H9 (cell line): ENCODE measurements at regions not wholly inside any gene's neighbourhood (a gene's known extent, or its start where the extent isn't known, plus 50 kb on each side); places are given as distances from the start of the nearest gene placed in this dataset.

Source experiments
- DNase-seq: peaks from one replicate; pipeline ENCODE4 v3.0.0-alpha.2; 2017
- H2AFZ ChIP-seq: one replicate; pipeline ENCODE4 v1.6.1; 2013; ENCODE audit warnings: mild to moderate bottlenecking, low read length, control low read depth, moderate library complexity
- H2AK5ac ChIP-seq: 2 replicates; pipeline ENCODE4 v1.6.1; 2013; ENCODE audit warnings: low read length, control low read depth, mixed read lengths; ENCODE audit not compliant: insufficient read length
- H2BK120ac ChIP-seq: one replicate; pipeline ENCODE4 v1.6.1; 2013; ENCODE audit warnings: low read depth, mild to moderate bottlenecking, low read length, control low read depth, inconsistent platforms; ENCODE audit not compliant: poor library complexity, severe bottlenecking
- H2BK12ac ChIP-seq: 2 replicates; pipeline ENCODE4 v1.6.1; 2013; ENCODE audit warnings: low read length, control low read depth, mixed read lengths, low read depth; ENCODE audit not compliant: insufficient read length
- H2BK15ac ChIP-seq: 2 replicates; pipeline ENCODE4 v1.6.1; 2013; ENCODE audit warnings: low read depth, low read length, control low read depth
- H2BK20ac ChIP-seq: one replicate; pipeline ENCODE4 v1.6.1; 2013; ENCODE audit warnings: low read depth, mild to moderate bottlenecking, low read length, control low read depth, inconsistent platforms; ENCODE audit not compliant: poor library complexity, severe bottlenecking
- H2BK5ac ChIP-seq: 2 replicates; pipeline ENCODE4 v1.6.1; 2013; ENCODE audit warnings: low read length, control low read depth, mixed read lengths; ENCODE audit not compliant: insufficient read length
- H3K14ac ChIP-seq: 2 replicates; pipeline ENCODE4 v1.6.1; 2013; ENCODE audit warnings: low read length, control low read depth; ENCODE audit not compliant: insufficient read depth
- H3K18ac ChIP-seq: 2 replicates; pipeline ENCODE4 v1.6.1; 2013; ENCODE audit warnings: low read depth, mild to moderate bottlenecking, mixed read lengths, low read length, control low read depth; ENCODE audit not compliant: insufficient read length
- H3K23ac ChIP-seq: 2 replicates; pipeline ENCODE4 v1.6.1; 2013; ENCODE audit warnings: low read length, control low read depth, mixed read lengths, low read depth; ENCODE audit not compliant: insufficient read length
- H3K23me2 ChIP-seq: 2 replicates; pipeline ENCODE4 v1.6.1; 2013; ENCODE audit warnings: low read depth, mild to moderate bottlenecking, mixed read lengths, low read length, control low read depth; ENCODE audit not compliant: insufficient read length, poor library complexity, severe bottlenecking
- H3K27ac ChIP-seq: 2 replicates; pipeline ENCODE4 v1.5.1; 2013; ENCODE audit warnings: low read length, control low read depth, mixed read lengths, low read depth; ENCODE audit not compliant: insufficient read length
- H3K27me3 ChIP-seq: 2 replicates; pipeline ENCODE4 v1.6.1; 2013; ENCODE audit warnings: low read length, control low read depth, inconsistent platforms; ENCODE audit not compliant: insufficient read depth
- H3K4ac ChIP-seq: 2 replicates; pipeline ENCODE4 v1.6.1; 2013; ENCODE audit warnings: low read depth, mild to moderate bottlenecking, control low read depth, inconsistent platforms, low read length, moderate library complexity
- H3K4me1 ChIP-seq: 2 replicates; pipeline ENCODE4 v1.6.1; 2013; ENCODE audit warnings: low read length, control low read depth, inconsistent platforms; ENCODE audit not compliant: insufficient read depth
- H3K4me2 ChIP-seq: 2 replicates; pipeline ENCODE4 v1.6.1; 2013; ENCODE audit warnings: low read length, control low read depth, mixed read lengths; ENCODE audit not compliant: insufficient read length, insufficient read depth
- H3K56ac ChIP-seq: 2 replicates; pipeline ENCODE4 v1.6.1; 2013; ENCODE audit warnings: low read depth, mild to moderate bottlenecking, mixed read lengths, low read length, control low read depth; ENCODE audit not compliant: insufficient read length
- H3K79me1 ChIP-seq: 2 replicates; pipeline ENCODE4 v1.6.1; 2013; ENCODE audit warnings: low read depth, mild to moderate bottlenecking, moderate library complexity, low read length, control low read depth, inconsistent platforms; ENCODE audit not compliant: insufficient read depth, poor library complexity, severe bottlenecking
- H3K79me2 ChIP-seq: 2 replicates; pipeline ENCODE4 v1.6.1; 2013; ENCODE audit warnings: low read length, control low read depth, inconsistent platforms; ENCODE audit not compliant: insufficient read depth
- H3K9ac ChIP-seq: 2 replicates; pipeline ENCODE4 v1.6.1; 2013; ENCODE audit warnings: low read length, control low read depth, mixed read lengths; ENCODE audit not compliant: insufficient read length; ENCODE audit errors: extremely low read depth
- H3K9me3 ChIP-seq: one replicate; pipeline ENCODE4 v1.6.1; 2013; ENCODE audit warnings: low read depth, low read length, inconsistent platforms; ENCODE audit not compliant: control insufficient read depth
- H3T11ph ChIP-seq: one replicate; pipeline ENCODE4 v1.6.1; 2013; ENCODE audit warnings: mild to moderate bottlenecking, low read length, control low read depth, inconsistent platforms
- H4K20me1 ChIP-seq: one replicate; pipeline ENCODE4 v1.6.1; 2013; ENCODE audit not compliant: control insufficient read depth, insufficient read length, insufficient read depth
- H4K5ac ChIP-seq: 2 replicates; pipeline ENCODE4 v1.6.1; 2013; ENCODE audit warnings: low read depth, mild to moderate bottlenecking, mixed read lengths, low read length, control low read depth; ENCODE audit not compliant: insufficient read length
- H4K8ac ChIP-seq: replicated peaks from 2 replicates; pipeline ENCODE4 v1.6.1; 2013; ENCODE audit warnings: low read length, control low read depth, mixed read lengths, low read depth; ENCODE audit not compliant: insufficient read length
- H4K91ac ChIP-seq: 2 replicates; pipeline ENCODE4 v1.6.1; 2013; ENCODE audit warnings: low read depth, mild to moderate bottlenecking, moderate library complexity, mixed read lengths, low read length, control low read depth; ENCODE audit not compliant: insufficient read length
- H3K27ac Mint-ChIP-seq, 3 experiments: 2 replicates in 2 of 3; 3 replicates in 1 of 3; pipeline ENCODE4 v1.8.0; 2020 to 2021; ENCODE audit warnings: mixed read lengths in 3 of 3, mild to moderate bottlenecking in 1 of 3, moderate library complexity in 1 of 3
- H3K27me3 Mint-ChIP-seq: 2 replicates; pipeline ENCODE4 v1.8.0; 2021; ENCODE audit warnings: low read depth, mild to moderate bottlenecking, moderate library complexity, mixed read lengths
- H3K36me3 Mint-ChIP-seq, 3 experiments: 2 replicates in 2 of 3; 3 replicates in 1 of 3; pipeline ENCODE4 v1.8.0; 2020 to 2021; ENCODE audit warnings: low read depth in 3 of 3, mixed read lengths in 3 of 3; ENCODE audit not compliant: insufficient read depth in 1 of 3
- H3K4me1 Mint-ChIP-seq, 2 experiments: 2 replicates each; pipeline ENCODE4 v1.8.0; 2020; ENCODE audit warnings: mixed read lengths in 2 of 2
- H3K4me3 Mint-ChIP-seq, 2 experiments: 2 replicates in 1 of 2; 3 replicates in 1 of 2; pipeline ENCODE4 v1.8.0; 2020 to 2021; ENCODE audit warnings: mild to moderate bottlenecking in 2 of 2, mixed read lengths in 2 of 2, moderate library complexity in 1 of 2
- H3K9me3 Mint-ChIP-seq, 2 experiments: 2 replicates in 1 of 2; 3 replicates in 1 of 2; pipeline ENCODE4 v1.8.0; 2020; ENCODE audit warnings: mild to moderate bottlenecking in 2 of 2, mixed read lengths in 2 of 2, moderate library complexity in 1 of 2
- WGBS: extraction: QIAGEN DNeasy Blood & Tissue Kit; methylation state at CpG from one replicate; pipeline ENCODE4 v1.1.7; 2013; ENCODE audit warnings: missing lambda C conversion rate, low lambda C conversion rate, mixed read lengths; ENCODE audit not compliant: insufficient read length; ENCODE audit errors: extremely low coverage; 5-methylcytosine and 5-hydroxymethylcytosine counted together
- TF ChIP-seq, protein P1 (sequence below): fragments of 200-600 bp; sonication (generic); conservative IDR thresholded peaks from 3 replicates; pipeline ENCODE4 v1.8.0; 2021; ENCODE audit warnings: antibody characterized with exemption, mild to moderate bottlenecking

DNA sequence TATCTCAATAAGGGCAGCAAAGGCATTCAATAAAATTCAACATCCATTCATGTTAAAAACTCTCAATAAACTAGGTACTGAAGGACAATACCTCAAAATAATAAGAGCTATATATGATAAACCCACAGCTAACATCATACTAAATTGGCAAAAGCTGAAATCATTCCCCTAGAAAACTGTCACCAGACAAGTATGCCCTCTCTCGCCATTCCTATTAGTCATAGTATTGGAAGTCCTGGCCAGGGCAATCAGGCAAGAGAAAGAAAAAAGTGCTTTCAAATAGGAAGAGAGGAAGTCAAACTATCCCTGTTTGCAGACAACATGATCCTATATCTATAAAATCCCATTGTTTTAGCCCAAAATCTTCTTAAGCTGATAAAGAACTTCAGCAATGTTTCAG, 116.8 kb downstream of the TENT5D start:
- Histone ChIP-seq H3K4me2 (no peak overlapping the region), H4K91ac (no peak overlapping the region), H2BK5ac (no peak overlapping the region), H3K4ac (no peak overlapping the region), H3K14ac (no peak overlapping the region), H2BK12ac (no peak overlapping the region), H2BK120ac (no peak overlapping the region), H3K18ac (no peak overlapping the region), H3K23ac (no peak overlapping the region), H3T11ph (no peak overlapping the region), H3K79me1 (no peaks in the 10 kb centered on the region), H3K79me2 (no peaks in the 10 kb centered on the region), H3K9ac (no peak overlapping the region), H3K27ac (no peak overlapping the region), H2AFZ (no peak overlapping the region), H3K4me1 (no peaks in the 10 kb centered on the region), H2BK20ac (no peak overlapping the region), H3K27me3 (no peaks in the 10 kb centered on the region), H4K8ac (no peak overlapping the region), H2AK5ac (no peak overlapping the region), H3K23me2 (no peaks in the 10 kb centered on the region), H4K5ac (no peak overlapping the region), H2BK15ac (no peak overlapping the region), H3K9me3 (peaks cover 7% of the 10 kb centered on the region), H4K20me1 (no peaks in the 10 kb centered on the region), H3K56ac (no peak overlapping the region)
- Mint-ChIP-seq H3K4me1 (no peaks in the 10 kb centered on the region), H3K27me3 (no peaks in the 10 kb centered on the region), H3K36me3 (peaks cover 2 to 16% (median 6%) of the 10 kb centered on the region in 3 experiments; a peak in 6 of 7 replicates), H3K27ac (no peak overlapping the region), H3K4me3 (no peak overlapping the region), H3K9me3 (peaks cover 48 to 55% of the 10 kb centered on the region in 2 experiments)
- DNase-seq: no peak
- no CpG with 5 or more reads among the region's 1 CpG for WGBS
- TF ChIP-seq, protein P1, sequence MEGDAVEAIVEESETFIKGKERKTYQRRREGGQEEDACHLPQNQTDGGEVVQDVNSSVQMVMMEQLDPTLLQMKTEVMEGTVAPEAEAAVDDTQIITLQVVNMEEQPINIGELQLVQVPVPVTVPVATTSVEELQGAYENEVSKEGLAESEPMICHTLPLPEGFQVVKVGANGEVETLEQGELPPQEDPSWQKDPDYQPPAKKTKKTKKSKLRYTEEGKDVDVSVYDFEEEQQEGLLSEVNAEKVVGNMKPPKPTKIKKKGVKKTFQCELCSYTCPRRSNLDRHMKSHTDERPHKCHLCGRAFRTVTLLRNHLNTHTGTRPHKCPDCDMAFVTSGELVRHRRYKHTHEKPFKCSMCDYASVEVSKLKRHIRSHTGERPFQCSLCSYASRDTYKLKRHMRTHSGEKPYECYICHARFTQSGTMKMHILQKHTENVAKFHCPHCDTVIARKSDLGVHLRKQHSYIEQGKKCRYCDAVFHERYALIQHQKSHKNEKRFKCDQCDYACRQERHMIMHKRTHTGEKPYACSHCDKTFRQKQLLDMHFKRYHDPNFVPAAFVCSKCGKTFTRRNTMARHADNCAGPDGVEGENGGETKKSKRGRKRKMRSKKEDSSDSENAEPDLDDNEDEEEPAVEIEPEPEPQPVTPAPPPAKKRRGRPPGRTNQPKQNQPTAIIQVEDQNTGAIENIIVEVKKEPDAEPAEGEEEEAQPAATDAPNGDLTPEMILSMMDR: no peak
